IMR-90 (cell line): ENCODE measurements at regions not wholly inside any gene's neighbourhood (a gene's known extent, or its start where the extent isn't known, plus 50 kb on each side); places are given as distances from the start of the nearest gene placed in this dataset.

Experiments used
- ATAC-seq: fragments of 200-7000 bp; cut with Tn5 transposase; 2 replicates; pipeline ENCODE4 v1.9.1; 2020; ENCODE audit warnings: low read depth, mild to moderate bottlenecking, moderate library complexity
- BruUV-seq: library from RNA; stranded (reverse); fragments of 400-500 nt; replicated peaks from 2 replicates; lab custom pipeline; 2021; lab: Mats Ljungman, UMichigan
- CTCF ChIA-PET: fragments of 300-600 bp; formaldehyde crosslinking; extraction: SDS; loops from one replicate; lab custom pipeline; 2021; ENCODE audit warnings: antibody characterized with exemption; lab: Yijun Ruan, JAX
- POLR2A ChIA-PET: fragments of 300-600 bp; sonication (Branson Sonifier 250); formaldehyde crosslinking; loops from one replicate; lab custom pipeline; 2022; ENCODE audit warnings: antibody characterized with exemption; ENCODE audit not compliant: unreplicated experiment; lab: Charles Lee
- DNase-seq: peaks from one replicate; pipeline ENCODE4 v3.0.0; 2013
- H2AFZ ChIP-seq: replicated peaks from 2 replicates; pipeline ENCODE3; 2013; ENCODE audit warnings: low read length, mild to moderate bottlenecking; ENCODE audit not compliant: poor library complexity
- H2AK5ac ChIP-seq: 2 replicates; pipeline ENCODE4 v1.6.1; 2013; ENCODE audit warnings: low read depth, low read length, inconsistent platforms
- H2AK9ac ChIP-seq: replicated peaks from 2 replicates; pipeline ENCODE3; 2013; ENCODE audit warnings: mild to moderate bottlenecking, low read depth, low read length, moderate library complexity; ENCODE audit not compliant: poor library complexity
- H2BK120ac ChIP-seq: 2 replicates; pipeline ENCODE4 v1.6.1; 2013; ENCODE audit warnings: low read depth, low read length, inconsistent platforms
- H2BK15ac ChIP-seq: 3 replicates; pipeline ENCODE4 v1.6.1; 2013; ENCODE audit warnings: low read depth, low read length, inconsistent platforms
- H2BK20ac ChIP-seq: 2 replicates; pipeline ENCODE4 v1.6.1; 2013; ENCODE audit warnings: low read depth, mild to moderate bottlenecking, inconsistent platforms, low read length, moderate library complexity
- H2BK5ac ChIP-seq: 2 replicates; pipeline ENCODE4 v1.6.1; 2013; ENCODE audit warnings: mild to moderate bottlenecking, low read depth, low read length, inconsistent platforms; ENCODE audit not compliant: poor library complexity, severe bottlenecking
- H3K14ac ChIP-seq: replicated peaks from 2 replicates; pipeline ENCODE4 v1.6.1; 2013; ENCODE audit warnings: low read depth, low read length, inconsistent platforms
- H3K18ac ChIP-seq: 2 replicates; pipeline ENCODE4 v1.6.1; 2013; ENCODE audit warnings: low read depth, low read length, control low read depth
- H3K23ac ChIP-seq: 2 replicates; pipeline ENCODE4 v1.6.1; 2013; ENCODE audit warnings: low read depth, low read length, inconsistent platforms
- H3K27ac ChIP-seq: 2 replicates; pipeline ENCODE4 v1.5.1; 2013; ENCODE audit warnings: mild to moderate bottlenecking, control low read depth, low read length; ENCODE audit not compliant: insufficient read depth
- H3K27me3 ChIP-seq: 2 replicates; pipeline ENCODE4 v1.6.1; 2013; ENCODE audit warnings: low read length; ENCODE audit not compliant: control insufficient read depth, insufficient read depth
- H3K36me3 ChIP-seq: 2 replicates; pipeline ENCODE4 v1.6.1; 2013; ENCODE audit warnings: low read length, mixed read lengths; ENCODE audit not compliant: control insufficient read depth, insufficient read depth
- H3K4ac ChIP-seq: 2 replicates; pipeline ENCODE4 v1.6.1; 2013; ENCODE audit warnings: low read depth, low read length, inconsistent platforms
- H3K4me1 ChIP-seq: 2 replicates; pipeline ENCODE4 v1.6.1; 2013; ENCODE audit warnings: low read length, mixed read lengths; ENCODE audit not compliant: control insufficient read depth, insufficient read depth
- H3K4me2 ChIP-seq: 2 replicates; pipeline ENCODE4 v1.6.1; 2013; ENCODE audit warnings: low read depth, mild to moderate bottlenecking, control low read depth, low read length, moderate library complexity
- H3K4me3 ChIP-seq: 2 replicates; pipeline ENCODE4 v1.5.1; 2013; ENCODE audit warnings: low read depth, mild to moderate bottlenecking, control low read depth, low read length, moderate library complexity; ENCODE audit not compliant: insufficient read depth
- H3K56ac ChIP-seq: 2 replicates; pipeline ENCODE4 v1.6.1; 2013; ENCODE audit warnings: low read length, inconsistent platforms; ENCODE audit not compliant: insufficient read depth; ENCODE audit errors: extremely low read depth
- H3K79me1 ChIP-seq, 2 experiments: 2 replicates each; pipeline ENCODE4 v1.6.1; 2013; ENCODE audit warnings: low read length in 2 of 2, inconsistent platforms in 1 of 2, low read depth in 1 of 2
- H3K9ac ChIP-seq: 2 replicates; pipeline ENCODE4 v1.6.1; 2013; ENCODE audit warnings: low read depth, low read length, control low read depth
- H3K9me1 ChIP-seq: 2 replicates; pipeline ENCODE4 v1.6.1; 2013; ENCODE audit warnings: low read length, inconsistent platforms; ENCODE audit not compliant: insufficient read depth
- H3K9me3 ChIP-seq: 2 replicates; pipeline ENCODE4 v1.6.1; 2013; ENCODE audit warnings: low read length; ENCODE audit not compliant: control insufficient read depth, insufficient read depth
- H4K20me1 ChIP-seq: 2 replicates; pipeline ENCODE4 v1.6.1; 2013; ENCODE audit warnings: low read length, inconsistent platforms; ENCODE audit not compliant: insufficient read depth
- H4K5ac ChIP-seq: 2 replicates; pipeline ENCODE4 v1.6.1; 2013; ENCODE audit warnings: mild to moderate bottlenecking, low read depth, low read length, control low read depth
- H4K8ac ChIP-seq, 2 experiments: 2 replicates each; pipeline ENCODE4 v1.6.1; 2013; ENCODE audit warnings: low read depth in 2 of 2, low read length in 2 of 2, control low read depth in 1 of 2, inconsistent platforms in 1 of 2
- H4K91ac ChIP-seq: 2 replicates; pipeline ENCODE4 v1.6.1; 2013; ENCODE audit warnings: low read depth, low read length, inconsistent platforms; ENCODE audit not compliant: insufficient read depth
- CHD1 ChIP-seq: IDR thresholded peaks from 2 replicates; pipeline ENCODE4 v1.6.1; 2012; ENCODE audit warnings: low read depth, low read length, improper control_type of control experiment
- ELK1 ChIP-seq: fragments of 150-350 bp; IDR thresholded peaks from 2 replicates; pipeline ENCODE4 v1.6.1; 2016; ENCODE audit warnings: low read depth, mild to moderate bottlenecking, low read length, moderate library complexity, borderline replicate concordance
- MAFK ChIP-seq: IDR thresholded peaks from 2 replicates; pipeline ENCODE4 v1.6.1; 2012; ENCODE audit warnings: low read depth, low read length, improper control_type of control experiment
- POLR2A ChIP-seq: IDR thresholded peaks from 2 replicates; pipeline ENCODE4 v1.6.1; 2012; ENCODE audit warnings: mild to moderate bottlenecking, low read depth, low read length
- WGBS, 2 experiments: methylation state at CpG; one replicate each; pipeline versions ENCODE4 v1.1.5 to v1.1.7; 2013; ENCODE audit warnings: missing lambda C conversion rate in 2 of 2; ENCODE audit not compliant: insufficient read length in 1 of 2; ENCODE audit errors: extremely low coverage in 2 of 2; 5-methylcytosine and 5-hydroxymethylcytosine counted together
- dilution Hi-C: fragments of 300-500 bp; cut with HindIII; formaldehyde crosslinking; loops from one replicate; pipeline ENCODE4 v1.14.3; 2018; ENCODE audit warnings: low sequenced_read_pairs; ENCODE audit not compliant: unreplicated experiment
- in situ Hi-C: fragments of 300-500 bp; cut with MboI; formaldehyde crosslinking; loops from 3 replicates; pipeline ENCODE4 v1.14.3; 2019; ENCODE audit warnings: low sequenced_read_pairs, inconsistent platforms, mixed read lengths
- intact Hi-C: fragments of 100-400 bp; cut with micrococcal nuclease; formaldehyde crosslinking; loops from 2 replicates; pipeline ENCODE4 v1.10.0; 2022

GRCh38 chr1:68677684-68678351 lies 180.9 kb upstream of the DEPDC1 start:
- DNase-seq, result no peak
- no peak overlapping the region for H3K14ac ChIP-seq

More at GRCh38 chr1:68677684-68678351, 180.9 kb upstream of the DEPDC1 start:
- Histone ChIP-seq H3K9me1 (no peaks in the 10 kb centered on the region), H2BK120ac (no peak overlapping the region), H3K27me3 (no peaks in the 10 kb centered on the region), H2BK15ac (no peak overlapping the region), H3K4me3 (no peak overlapping the region), H2BK20ac (no peak overlapping the region), H3K18ac (no peak overlapping the region), H3K27ac (no peak overlapping the region), H2AFZ (no peak overlapping the region), H2AK5ac (no peak overlapping the region), H3K9ac (no peak overlapping the region), H4K8ac (no peak overlapping the region), H2AK9ac (no peak overlapping the region), H3K4ac (no peak overlapping the region), H3K36me3 (no peaks in the 10 kb centered on the region), H4K5ac (no peak overlapping the region), H3K23ac (no peak overlapping the region), H4K91ac (no peak overlapping the region), H2BK5ac (no peak overlapping the region), H3K56ac (no peak overlapping the region), H4K20me1 (no peaks in the 10 kb centered on the region), H3K79me1 (no peaks in the 10 kb centered on the region), H3K9me3 (no peaks in the 10 kb centered on the region), H3K4me2 (no peak overlapping the region), H3K4me1 (no peaks in the 10 kb centered on the region)
- in situ Hi-C loops, result no loop called here
- WGBS, 2 experiments, result no CpG with 5 or more reads among the region's 1 CpG
- ChIA-PET CTCF (interaction anchor here (0.6 kb wide), 1 partner anchor 170 kb away, joined by 3 read pairs; no protein-coding TSS in a partner anchor), POLR2A (no interaction called here)
- TF ChIP-seq MAFK (no peak), ELK1 (no peak), POLR2A (no peak), CHD1 (no peak)
- ATAC-seq, result no peak
- intact Hi-C loops, result no loop called here
- dilution Hi-C loops, result no loop called here
- no TSS peak for BruUV-seq
